ENCODE measurements at regions not wholly inside any gene's neighbourhood (a gene's known extent, or its start where the extent isn't known, plus 50 kb on each side); places are given as distances from the start of the nearest gene placed in this dataset.

GRCh38 chr6:102686461-102686860 lies 1293.0 kb downstream of the GRIK2 start:
- DNase-seq (ENCODE audit: extremely low spot score, unreplicated experiment): no peak
- no peaks in the 10 kb centered on the region for H3K4me1 Mint-ChIP-seq (ENCODE audit: unreplicated experiment)
- TF ChIP-seq CTCF (conservative IDR thresholded peaks at IDR 0.05): no peak
- H3K27me3 Mint-ChIP-seq: no peaks in the 10 kb centered on the region
- no peaks in the 10 kb centered on the region for H3K9me3 Mint-ChIP-seq
- H3K36me3 Mint-ChIP-seq: no peaks in the 10 kb centered on the region
- no peak overlapping the region for H3K4me3 Mint-ChIP-seq
- H3K27ac Mint-ChIP-seq: no peak overlapping the region

- peaks cover 4% of the 10 kb centered on the region for H3K27me3 Mint-ChIP-seq
- no peaks in the 10 kb centered on the region for H3K4me1 Mint-ChIP-seq (ENCODE audit: unreplicated experiment)
- no peak overlapping the region for H3K4me3 Mint-ChIP-seq
- H3K27ac Mint-ChIP-seq: no peak overlapping the region
- H3K36me3 Mint-ChIP-seq: no peaks in the 10 kb centered on the region
- H3K9me3 Mint-ChIP-seq: no peaks in the 10 kb centered on the region
- no peak for TF ChIP-seq CTCF (conservative IDR thresholded peaks at IDR 0.05)
- no peak for DNase-seq (ENCODE audit: extremely low spot score, unreplicated experiment)
Observed at GRCh38 chr6:102680413-102680812, 1286.9 kb downstream of the GRIK2 start.

GRCh38 chr6:102679865-102680264 lies 1286.4 kb downstream of the GRIK2 start:
- Mint-ChIP-seq H3K27ac (no peak overlapping the region), H3K4me3 (no peak overlapping the region), H3K9me3 (no peaks in the 10 kb centered on the region), H3K4me1 (ENCODE audit: unreplicated experiment) (no peaks in the 10 kb centered on the region), H3K27me3 (peaks cover 4% of the 10 kb centered on the region), H3K36me3 (no peaks in the 10 kb centered on the region)
- no peak for DNase-seq (ENCODE audit: extremely low spot score, unreplicated experiment)
- no peak for TF ChIP-seq CTCF (conservative IDR thresholded peaks at IDR 0.05)

- Mint-ChIP-seq H3K4me3 (no peak overlapping the region), H3K27ac (no peak overlapping the region), H3K27me3 (peaks cover 4% of the 10 kb centered on the region), H3K4me1 (ENCODE audit: unreplicated experiment) (peaks cover under 1% of the 10 kb centered on the region), H3K36me3 (no peaks in the 10 kb centered on the region), H3K9me3 (no peaks in the 10 kb centered on the region)
- DNase-seq (ENCODE audit: extremely low spot score, unreplicated experiment): no peak
- TF ChIP-seq CTCF (conservative IDR thresholded peaks at IDR 0.05): no peak
Observed at GRCh38 chr6:102677225-102677624, 1283.7 kb downstream of the GRIK2 start.

DNA sequence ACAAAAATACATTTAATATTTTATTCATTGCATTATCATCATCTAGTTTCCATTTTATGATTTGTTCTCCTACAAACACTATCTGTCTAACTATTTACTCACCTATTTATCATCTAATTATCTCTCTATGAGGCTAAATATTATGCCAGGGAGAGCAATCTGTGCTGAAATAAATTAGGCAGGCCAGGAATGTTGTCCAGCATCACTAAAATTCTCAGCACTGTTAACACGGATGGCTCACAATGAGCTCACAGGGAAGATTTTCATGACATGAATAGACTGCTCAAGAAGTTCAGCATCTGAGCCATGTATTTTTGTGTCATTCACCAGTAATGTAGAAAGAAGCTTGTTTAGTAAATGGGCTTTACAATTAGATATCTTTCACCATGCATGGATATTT lies 1277.2 kb downstream of the GRIK2 start:
- DNase-seq (ENCODE audit: extremely low spot score, unreplicated experiment): no peak
- Mint-ChIP-seq H3K36me3 (no peaks in the 10 kb centered on the region), H3K27me3 (peaks cover 4% of the 10 kb centered on the region), H3K4me3 (no peak overlapping the region), H3K4me1 (ENCODE audit: unreplicated experiment) (peaks cover 11% of the 10 kb centered on the region), H3K27ac (no peak overlapping the region), H3K9me3 (no peaks in the 10 kb centered on the region)
- no peak for TF ChIP-seq CTCF (conservative IDR thresholded peaks at IDR 0.05)

GRCh38 chr6:102662851-102663250 lies 1269.3 kb downstream of the GRIK2 start:
- no peak for TF ChIP-seq CTCF (conservative IDR thresholded peaks at IDR 0.05)
- Mint-ChIP-seq H3K4me1 (ENCODE audit: unreplicated experiment) (no peaks in the 10 kb centered on the region), H3K36me3 (no peaks in the 10 kb centered on the region), H3K27ac (no peak overlapping the region), H3K9me3 (no peaks in the 10 kb centered on the region), H3K4me3 (no peak overlapping the region), H3K27me3 (no peaks in the 10 kb centered on the region)
- DNase-seq (ENCODE audit: extremely low spot score, unreplicated experiment): no peak

Measured in type B pancreatic cell (in vitro differentiated cells).